ENCODE measurements at regions not wholly inside any gene's neighbourhood (a gene's known extent, or its start where the extent isn't known, plus 50 kb on each side); places are given as distances from the start of the nearest gene placed in this dataset.

GRCh38 chr3:21188459-21188858 is 562.6 kb downstream of the ZNF385D start:
- POLR2A ChIA-PET = no interaction called here
- Mint-ChIP-seq H3K4me3 (ENCODE audit: unreplicated experiment) (no peak overlapping the region), H3K9me3 (ENCODE audit: unreplicated experiment) (no peaks in the 10 kb centered on the region), H3K4me1 (ENCODE audit: insufficient read depth, unreplicated experiment) (no peaks in the 10 kb centered on the region), H3K27me3 (ENCODE audit: insufficient read depth, unreplicated experiment) (no peaks in the 10 kb centered on the region), H3K27ac (ENCODE audit: low read depth, unreplicated experiment) (no peak overlapping the region), H3K36me3 (ENCODE audit: insufficient read depth, unreplicated experiment) (peaks cover 4% of the 10 kb centered on the region)
- no TSS peak for BruUV-seq (replicated peaks)
- DNase-seq (ENCODE audit: unreplicated experiment) = no peak
- intact Hi-C loops (cut with micrococcal nuclease) = no loop called here
- CTCF ChIA-PET = no interaction called here
- TF ChIP-seq, protein P1, sequence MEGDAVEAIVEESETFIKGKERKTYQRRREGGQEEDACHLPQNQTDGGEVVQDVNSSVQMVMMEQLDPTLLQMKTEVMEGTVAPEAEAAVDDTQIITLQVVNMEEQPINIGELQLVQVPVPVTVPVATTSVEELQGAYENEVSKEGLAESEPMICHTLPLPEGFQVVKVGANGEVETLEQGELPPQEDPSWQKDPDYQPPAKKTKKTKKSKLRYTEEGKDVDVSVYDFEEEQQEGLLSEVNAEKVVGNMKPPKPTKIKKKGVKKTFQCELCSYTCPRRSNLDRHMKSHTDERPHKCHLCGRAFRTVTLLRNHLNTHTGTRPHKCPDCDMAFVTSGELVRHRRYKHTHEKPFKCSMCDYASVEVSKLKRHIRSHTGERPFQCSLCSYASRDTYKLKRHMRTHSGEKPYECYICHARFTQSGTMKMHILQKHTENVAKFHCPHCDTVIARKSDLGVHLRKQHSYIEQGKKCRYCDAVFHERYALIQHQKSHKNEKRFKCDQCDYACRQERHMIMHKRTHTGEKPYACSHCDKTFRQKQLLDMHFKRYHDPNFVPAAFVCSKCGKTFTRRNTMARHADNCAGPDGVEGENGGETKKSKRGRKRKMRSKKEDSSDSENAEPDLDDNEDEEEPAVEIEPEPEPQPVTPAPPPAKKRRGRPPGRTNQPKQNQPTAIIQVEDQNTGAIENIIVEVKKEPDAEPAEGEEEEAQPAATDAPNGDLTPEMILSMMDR (IDR thresholded peaks at IDR 0.05; ENCODE audit: unreplicated experiment) = no peak

DNA sequence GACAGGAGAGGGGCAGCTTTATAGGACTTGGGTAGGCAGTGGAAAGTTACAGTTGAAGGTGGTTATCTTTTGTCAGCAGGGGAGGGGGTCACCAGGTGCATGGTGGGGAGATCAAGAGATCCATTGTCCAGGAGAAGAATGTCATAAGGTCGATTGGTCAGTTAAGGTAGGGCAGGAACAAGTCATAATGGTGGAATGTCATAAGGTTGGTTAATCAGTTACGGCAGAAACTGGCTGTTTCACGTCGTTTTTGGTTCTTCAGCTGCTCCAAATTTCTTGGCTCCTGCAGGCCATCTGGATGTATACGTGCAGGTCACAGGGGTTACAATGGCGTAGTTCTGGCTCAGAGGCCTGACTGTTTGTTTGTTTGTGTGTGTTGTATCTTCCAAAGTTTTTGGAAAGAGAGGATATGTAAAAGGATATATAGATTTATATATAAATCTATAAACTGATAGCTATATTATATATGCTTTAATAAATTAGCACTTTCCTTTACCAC is 565.1 kb downstream of the ZNF385D start:
- CTCF ChIA-PET = interaction anchor here (0.6 kb wide), 1 partner anchor 143 kb away, joined by 3 read pairs; no protein-coding TSS in a partner anchor
- Mint-ChIP-seq H3K27ac (ENCODE audit: low read depth, unreplicated experiment) (no peak overlapping the region), H3K27me3 (ENCODE audit: insufficient read depth, unreplicated experiment) (no peaks in the 10 kb centered on the region), H3K4me1 (ENCODE audit: insufficient read depth, unreplicated experiment) (no peaks in the 10 kb centered on the region), H3K36me3 (ENCODE audit: insufficient read depth, unreplicated experiment) (no peaks in the 10 kb centered on the region), H3K4me3 (ENCODE audit: unreplicated experiment) (no peak overlapping the region), H3K9me3 (ENCODE audit: unreplicated experiment) (no peaks in the 10 kb centered on the region)
- TF ChIP-seq, protein P1 (IDR thresholded peaks at IDR 0.05; ENCODE audit: unreplicated experiment) = no peak
- no TSS peak for BruUV-seq (replicated peaks)
- no peak for DNase-seq (ENCODE audit: unreplicated experiment)
- POLR2A ChIA-PET = no interaction called here
- intact Hi-C loops (cut with micrococcal nuclease) = no loop called here

DNA sequence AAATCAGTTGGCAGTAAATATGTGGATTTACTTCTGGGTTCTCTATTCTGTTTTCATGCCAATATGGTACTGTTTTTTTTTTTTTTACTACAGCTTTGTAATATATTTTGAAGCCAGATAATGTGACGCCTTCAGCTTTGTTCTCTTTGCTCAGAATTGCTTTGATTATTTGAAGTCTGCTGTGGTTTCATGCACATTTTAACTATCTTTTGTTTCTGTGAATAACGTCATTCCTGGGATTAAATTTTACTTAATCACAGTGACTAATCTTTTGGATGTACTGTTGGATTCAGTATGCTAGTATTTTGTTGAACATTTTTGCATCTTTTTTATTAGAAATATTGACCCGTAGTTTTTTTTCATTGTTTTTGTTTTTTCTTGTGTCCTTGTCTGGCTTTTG is 576.5 kb downstream of the ZNF385D start:
- Mint-ChIP-seq H3K4me1 (ENCODE audit: insufficient read depth, unreplicated experiment) (peaks cover 9% of the 10 kb centered on the region), H3K27ac (ENCODE audit: low read depth, unreplicated experiment) (no peak overlapping the region), H3K27me3 (ENCODE audit: insufficient read depth, unreplicated experiment) (no peaks in the 10 kb centered on the region), H3K36me3 (ENCODE audit: insufficient read depth, unreplicated experiment) (no peaks in the 10 kb centered on the region), H3K9me3 (ENCODE audit: unreplicated experiment) (peaks cover 23% of the 10 kb centered on the region), H3K4me3 (ENCODE audit: unreplicated experiment) (no peak overlapping the region)
- TF ChIP-seq, protein P1 (IDR thresholded peaks at IDR 0.05; ENCODE audit: unreplicated experiment) = no peak
- no TSS peak for BruUV-seq (replicated peaks)
- peak; percentile 6 for DNase-seq (ENCODE audit: unreplicated experiment)
- POLR2A ChIA-PET = no interaction called here
- intact Hi-C loops (cut with micrococcal nuclease) = no loop called here
- CTCF ChIA-PET = no interaction called here

GRCh38 chr3:21170964-21171363 is 580.0 kb downstream of the ZNF385D start:
- Mint-ChIP-seq H3K9me3 (ENCODE audit: unreplicated experiment) (peaks cover 3% of the 10 kb centered on the region), H3K4me3 (ENCODE audit: unreplicated experiment) (no peak overlapping the region), H3K36me3 (ENCODE audit: insufficient read depth, unreplicated experiment) (no peaks in the 10 kb centered on the region), H3K27ac (ENCODE audit: low read depth, unreplicated experiment) (no peak overlapping the region), H3K4me1 (ENCODE audit: insufficient read depth, unreplicated experiment) (peaks cover 9% of the 10 kb centered on the region), H3K27me3 (ENCODE audit: insufficient read depth, unreplicated experiment) (no peaks in the 10 kb centered on the region)
- CTCF ChIA-PET = interaction anchor here (0.6 to 1.1 kb wide), 2 partner anchors 11 to 310 kb away, joined by 3 to 6 read pairs; no protein-coding TSS in a partner anchor
- TF ChIP-seq, protein P1 (IDR thresholded peaks at IDR 0.05; ENCODE audit: unreplicated experiment) = peak; percentile 41
- peak; percentile 34 for DNase-seq (ENCODE audit: unreplicated experiment)
- no TSS peak for BruUV-seq (replicated peaks)
- POLR2A ChIA-PET = interaction anchor here (0.6 kb wide), 1 partner anchor 1602 kb away, joined by 4 read pairs; no protein-coding TSS in a partner anchor
- intact Hi-C loops (cut with micrococcal nuclease) = loop anchor here (1.0 kb wide), 1 partner anchor 25 kb away; no protein-coding TSS in a partner anchor
